Aorta (tissue), 5 donors: ENCODE measurements at regions not wholly inside any gene's neighbourhood (a gene's known extent, or its start where the extent isn't known, plus 50 kb on each side); places are given as distances from the start of the nearest gene placed in this dataset.

ENCODE experiments used
- ATAC-seq: fragments of 200-7000 bp; cut with Tn5 transposase; one replicate; pipeline ENCODE4 v1.9.1; 2022; ENCODE audit warnings: moderate library complexity; ENCODE audit not compliant: low FRiP score
- DNase-seq, 2 donors: peaks; one replicate each; pipeline ENCODE4 v3.0.0-alpha.2; 2020
- H3K27ac ChIP-seq, 2 donors: one replicate each; pipeline ENCODE4 v1.5.1; 2013; ENCODE audit warnings: low read length in 2 of 2, mild to moderate bottlenecking in 2 of 2, moderate library complexity in 2 of 2, control low read depth in 1 of 2, inconsistent platforms in 1 of 2, low read depth in 1 of 2
- H3K27me3 ChIP-seq, 2 donors: one replicate each; pipeline ENCODE4 v1.6.1; 2013; ENCODE audit warnings: control low read depth in 1 of 2, low read length in 1 of 2, mild to moderate bottlenecking in 1 of 2, moderate library complexity in 1 of 2; ENCODE audit not compliant: insufficient read depth in 2 of 2, control insufficient read depth in 1 of 2
- H3K36me3 ChIP-seq, 2 donors: one replicate each; pipeline ENCODE4 v1.6.1; 2013; ENCODE audit warnings: control low read depth in 1 of 2, low read length in 1 of 2, mild to moderate bottlenecking in 1 of 2; ENCODE audit not compliant: insufficient read depth in 2 of 2, control insufficient read depth in 1 of 2
- H3K4me1 ChIP-seq, 2 donors: one replicate each; pipeline ENCODE4 v1.6.1; 2013; ENCODE audit warnings: low read length in 2 of 2, control low read depth in 1 of 2, mild to moderate bottlenecking in 1 of 2, moderate library complexity in 1 of 2; ENCODE audit not compliant: insufficient read depth in 2 of 2, control insufficient read depth in 1 of 2
- H3K4me3 ChIP-seq, 2 donors: one replicate each; pipeline ENCODE4 v1.5.1; 2013; ENCODE audit warnings: low read length in 2 of 2, control low read depth in 1 of 2, mild to moderate bottlenecking in 1 of 2
- H3K9me3 ChIP-seq: one replicate; pipeline ENCODE4 v1.6.1; 2013; ENCODE audit warnings: mild to moderate bottlenecking, low read length; ENCODE audit not compliant: control insufficient read depth
- WGBS, 2 donors: extraction: QIAGEN DNeasy Blood & Tissue Kit; methylation state at CpG; one replicate each; pipeline ENCODE4 v1.1.7; 2013; 5-methylcytosine and 5-hydroxymethylcytosine counted together
- intact Hi-C, 2 donors: fragments of 100-400 bp; cut with DNase I; formaldehyde crosslinking; loops; one replicate each; pipeline versions ENCODE4 v1.14.2 to v1.15.0; 2022
- donor health status: healthy with polysubstance abuse.
- donor health status: Bipolar disorder and iron deficiency.
- donor health status: DM: no; HTN: no; CAD: no.
- donor health status: DM: no; HTN: no; CAD: no.
- donor health status: DM: yes; HTN: yes; CAD: no.

DNA sequence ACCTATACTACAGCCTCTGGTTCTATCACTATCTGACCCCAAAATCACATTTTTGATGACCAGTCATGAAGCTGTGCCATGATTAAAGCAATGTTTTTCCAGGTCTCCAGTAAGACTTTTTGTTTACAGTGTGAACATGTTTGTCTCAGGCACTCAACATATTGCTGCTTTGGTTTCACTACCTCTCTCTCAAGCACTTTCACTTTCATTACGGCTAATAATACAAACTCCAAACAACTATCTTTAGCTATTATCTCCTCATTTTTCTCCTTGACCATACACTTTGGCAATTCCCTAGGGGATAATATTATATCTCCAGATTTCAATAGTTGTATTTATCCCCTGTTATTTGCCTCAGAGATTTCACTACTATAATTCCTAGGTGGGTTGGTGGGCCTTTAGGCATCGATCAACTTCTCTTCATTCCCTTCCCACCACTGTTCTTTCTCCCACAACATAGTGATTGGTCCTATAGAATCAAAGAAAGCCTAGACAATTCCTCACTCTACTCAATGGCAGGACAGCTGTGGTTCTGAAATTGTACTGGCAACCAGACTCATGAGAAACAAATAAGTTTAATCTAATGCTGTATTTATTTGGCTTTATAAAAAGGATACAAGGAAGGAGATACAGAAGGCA lies 261.4 kb upstream of the ZWINT start:
- H3K9me3 ChIP-seq = peaks cover 2% of the 10 kb centered on the region
- H3K4me1 ChIP-seq = no peaks in the 10 kb centered on the region
- no peaks in the 10 kb centered on the region for H3K27me3 ChIP-seq
- intact Hi-C loops = no loop called here
- H3K4me3 ChIP-seq = peak overlapping the region in 1 of 2 donors; percentile 41
- DNase-seq = no peak
- 77 to 82% methylated on average over 2 of the region's 2 CpGs for WGBS, 2 donors
- H3K36me3 ChIP-seq = no peaks in the 10 kb centered on the region
- H3K27ac ChIP-seq = no peak overlapping the region
- ATAC-seq = peak; percentile 44

DNA sequence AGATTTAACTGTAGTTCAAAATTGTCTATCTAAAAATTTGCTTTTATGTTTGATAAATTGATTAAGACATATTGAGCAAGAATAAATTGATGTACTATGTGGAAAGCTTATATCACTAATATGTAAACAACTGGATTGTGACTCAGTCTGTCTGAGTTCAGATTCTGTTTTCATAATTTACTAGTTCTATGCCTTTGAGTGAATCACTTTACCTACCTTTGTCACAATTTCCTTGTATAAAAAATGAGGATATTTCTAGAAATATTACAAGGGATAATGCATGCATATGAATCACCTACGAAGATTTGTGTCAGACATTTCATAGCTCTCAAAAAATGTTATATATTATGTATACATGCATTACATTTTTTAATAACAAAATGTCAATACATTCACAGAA lies 245.1 kb upstream of the ZWINT start:
- Histone ChIP-seq H3K9me3 (no peaks in the 10 kb centered on the region), H3K4me1 (no peaks in the 10 kb centered on the region), H3K4me3 (no peak overlapping the region), H3K36me3 (no peaks in the 10 kb centered on the region), H3K27me3 (no peaks in the 10 kb centered on the region), H3K27ac (no peak overlapping the region)
- ATAC-seq (no peak), DNase-seq (no peak)
- 71 to 80% methylated on average over 1 of the region's 1 CpG for WGBS, 2 donors
- intact Hi-C loops = no loop called here

GRCh38 chr10:56605051-56605450 lies 244.0 kb upstream of the ZWINT start:
- ATAC-seq = no peak
- H3K4me1 ChIP-seq = no peaks in the 10 kb centered on the region
- H3K27ac ChIP-seq = no peak overlapping the region
- DNase-seq = no peak
- no peak overlapping the region for H3K4me3 ChIP-seq
- 6 to 12% methylated on average over 8 of the region's 8 CpGs for WGBS, 2 donors
- intact Hi-C loops = no loop called here
- no peaks in the 10 kb centered on the region for H3K27me3 ChIP-seq
- no peaks in the 10 kb centered on the region for H3K9me3 ChIP-seq
- H3K36me3 ChIP-seq = no peaks in the 10 kb centered on the region

DNA sequence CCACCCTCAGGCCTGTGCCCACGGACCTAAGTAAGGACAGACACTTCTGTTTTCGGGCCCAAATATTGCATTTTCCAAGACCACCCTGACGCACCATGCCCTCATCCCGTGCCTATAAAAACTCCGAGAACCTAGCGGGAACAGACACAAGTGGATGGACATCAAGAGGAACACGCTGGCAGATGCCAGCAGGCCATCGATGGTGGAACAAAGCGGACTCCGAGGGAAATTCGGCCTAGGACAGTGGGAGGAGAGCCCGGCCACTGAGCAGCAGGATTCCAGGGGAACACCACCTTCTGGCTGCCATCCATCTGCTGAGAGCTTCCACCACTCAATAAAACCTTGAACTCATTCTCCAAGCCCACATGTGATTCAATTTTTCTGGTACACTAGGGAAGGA lies 243.6 kb upstream of the ZWINT start:
- Histone ChIP-seq H3K27ac (no peak overlapping the region), H3K36me3 (no peaks in the 10 kb centered on the region), H3K27me3 (no peaks in the 10 kb centered on the region), H3K4me3 (no peak overlapping the region), H3K9me3 (no peaks in the 10 kb centered on the region), H3K4me1 (no peaks in the 10 kb centered on the region)
- intact Hi-C loops = no loop called here
- 81 to 83% methylated on average over 12 of the region's 12 CpGs for WGBS, 2 donors
- DNase-seq = no peak
- ATAC-seq = no peak

DNA sequence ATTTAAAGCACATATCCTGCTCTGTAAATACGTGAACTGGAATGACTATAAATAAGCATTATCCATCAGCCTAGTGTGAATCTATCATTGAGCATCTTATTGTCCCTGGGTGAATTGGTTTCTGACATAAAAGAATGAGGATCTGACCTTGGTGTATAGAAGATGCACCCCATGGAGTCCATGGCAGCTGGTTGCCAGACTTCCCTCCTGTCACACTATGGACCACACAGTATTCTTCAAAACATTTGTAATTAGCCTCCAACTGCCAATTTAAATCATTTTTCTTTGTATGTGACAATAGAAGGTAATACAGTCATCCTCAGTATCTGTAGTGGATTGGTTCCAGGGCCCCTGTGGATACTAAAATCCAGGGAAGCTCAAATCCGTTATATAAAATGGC lies 238.1 kb upstream of the ZWINT start:
- Histone ChIP-seq H3K36me3 (no peaks in the 10 kb centered on the region), H3K27ac (no peak overlapping the region), H3K4me3 (no peak overlapping the region), H3K4me1 (no peaks in the 10 kb centered on the region), H3K27me3 (peaks cover 0 to 3% of the 10 kb centered on the region in 2 donors), H3K9me3 (no peaks in the 10 kb centered on the region)
- intact Hi-C loops = no loop called here
- WGBS, 2 donors = 56 to 68% methylated on average over 2 of the region's 2 CpGs
- DNase-seq (no peak), ATAC-seq (no peak)

DNA sequence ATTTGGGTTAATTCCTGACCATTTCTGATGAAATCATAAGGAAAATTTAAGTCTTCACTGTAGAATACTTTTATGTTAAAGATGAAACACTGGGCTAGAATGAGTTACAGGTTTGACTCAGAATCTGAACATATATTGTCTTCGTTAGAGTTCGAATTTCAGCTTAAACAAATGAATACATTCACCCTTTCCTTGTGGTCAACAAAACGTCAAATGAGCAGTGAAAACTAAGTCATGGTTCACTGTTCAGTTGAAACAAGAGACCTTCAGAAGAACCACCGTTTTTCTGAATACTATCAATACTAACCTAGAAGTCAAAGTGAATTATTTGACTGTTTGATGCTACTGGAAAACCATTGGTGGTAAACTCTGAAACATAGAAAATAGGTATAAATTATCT lies 235.2 kb upstream of the ZWINT start:
- Histone ChIP-seq H3K27ac (no peak overlapping the region), H3K4me3 (no peak overlapping the region), H3K27me3 (peaks cover 0 to 3% of the 10 kb centered on the region in 2 donors), H3K9me3 (no peaks in the 10 kb centered on the region), H3K36me3 (no peaks in the 10 kb centered on the region), H3K4me1 (no peaks in the 10 kb centered on the region)
- WGBS, 2 donors = 38 to 51% methylated on average over 4 of the region's 4 CpGs
- intact Hi-C loops = no loop called here
- ATAC-seq (no peak), DNase-seq (no peak)

- ATAC-seq (no peak), DNase-seq (no peak)
- Histone ChIP-seq H3K4me3 (no peak overlapping the region), H3K27me3 (peaks cover 0 to 3% of the 10 kb centered on the region in 2 donors), H3K36me3 (no peaks in the 10 kb centered on the region), H3K4me1 (no peaks in the 10 kb centered on the region), H3K9me3 (no peaks in the 10 kb centered on the region), H3K27ac (no peak overlapping the region)
- intact Hi-C loops = no loop called here
- WGBS, 2 donors = 65 to 68% methylated on average over 1 of the region's 1 CpG
Observed at GRCh38 chr10:56593120-56593519, 232.1 kb upstream of the ZWINT start.

DNA sequence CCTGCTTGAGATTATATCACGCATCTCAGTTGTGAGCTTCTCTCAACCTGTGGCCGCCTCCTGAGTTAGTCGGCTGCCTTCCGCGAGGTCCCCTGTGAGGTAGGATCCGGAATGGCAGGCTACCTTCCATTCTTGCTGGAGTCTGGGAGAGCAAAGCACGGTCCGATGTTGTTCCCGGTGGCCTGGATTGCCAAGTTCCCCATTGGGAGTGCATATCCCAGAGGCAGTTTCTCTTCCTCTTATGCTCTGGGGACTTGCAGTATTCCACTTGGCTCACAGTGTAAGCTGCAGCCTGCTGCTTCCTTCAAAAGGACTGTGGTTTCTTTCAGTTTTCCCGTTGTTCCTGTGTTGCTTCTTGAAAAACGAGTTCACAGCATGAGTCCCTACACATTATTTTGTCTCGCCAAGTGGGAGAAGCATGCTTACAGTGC lies 225.4 kb upstream of the ZWINT start:
- Histone ChIP-seq H3K4me1 (no peaks in the 10 kb centered on the region), H3K4me3 (no peak overlapping the region), H3K27me3 (no peaks in the 10 kb centered on the region), H3K36me3 (no peaks in the 10 kb centered on the region), H3K9me3 (peaks cover 3% of the 10 kb centered on the region), H3K27ac (no peak overlapping the region)
- DNase-seq (no peak), ATAC-seq (no peak)
- WGBS, 2 donors = 50 to 52% methylated on average over 12 of the region's 12 CpGs
- intact Hi-C loops = no loop called here

DNA sequence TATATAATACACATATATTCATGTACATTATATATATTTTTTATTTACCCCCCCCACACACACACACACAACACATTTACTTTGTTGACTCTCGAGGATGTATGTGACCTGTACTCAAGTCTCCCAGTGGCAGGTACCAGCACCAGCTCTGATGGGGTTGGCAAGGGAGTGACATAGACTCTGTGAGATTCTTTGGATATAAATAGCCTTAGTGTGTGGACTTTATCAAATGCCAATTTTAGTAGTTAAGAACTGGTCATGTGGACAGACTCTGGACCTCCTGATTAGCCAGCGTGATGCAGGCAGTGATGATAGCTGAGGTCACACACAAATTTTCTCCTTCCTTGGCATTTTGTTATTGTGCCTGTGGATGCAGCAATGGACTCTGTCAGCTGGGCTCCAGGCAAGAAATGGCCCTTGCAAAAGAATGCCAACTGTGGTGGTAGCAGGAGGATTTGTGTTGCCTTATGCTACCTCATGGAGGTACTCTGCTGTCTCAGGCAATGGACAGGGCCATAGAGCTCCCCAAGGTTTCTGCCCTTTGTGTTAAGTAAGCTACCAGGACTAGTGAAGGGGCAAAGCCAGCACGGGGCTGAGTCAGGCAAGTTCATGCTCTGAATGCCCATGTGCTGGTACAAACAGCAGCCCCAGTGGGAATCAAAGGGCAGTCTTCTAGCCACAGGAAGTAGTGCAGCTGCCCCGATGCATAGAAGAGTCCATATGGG lies 224.6 kb upstream of the ZWINT start:
- 60 to 65% methylated on average over 4 of the region's 4 CpGs for WGBS, 2 donors
- Histone ChIP-seq H3K36me3 (no peaks in the 10 kb centered on the region), H3K27ac (no peak overlapping the region), H3K27me3 (no peaks in the 10 kb centered on the region), H3K4me3 (no peak overlapping the region), H3K9me3 (peaks cover 3% of the 10 kb centered on the region), H3K4me1 (no peaks in the 10 kb centered on the region)
- no peak for DNase-seq
- intact Hi-C loops = no loop called here
- ATAC-seq = no peak
